Prostate gland (tissue), 2 donors: ENCODE measurements at regions not wholly inside any gene's neighbourhood (a gene's known extent, or its start where the extent isn't known, plus 50 kb on each side); places are given as distances from the start of the nearest gene placed in this dataset.

Experiments
- CTCF ChIP-seq, 4 experiments: fragments of 200-600 bp in 2 of 4; fragments of 450-650 bp in 2 of 4; sonication (generic) in 2 of 4; IDR thresholded peaks; 1 replicate in 3 of 4; 2 replicates in 1 of 4; pipeline ENCODE4 v1.5.1; 2016 to 2019; ENCODE audit warnings: antibody characterized with exemption in 4 of 4, mild to moderate bottlenecking in 2 of 4, moderate library complexity in 2 of 4
- POLR2A ChIP-seq: fragments of 450-650 bp; IDR thresholded peaks from one replicate; pipeline ENCODE4 v1.6.1; 2016; ENCODE audit warnings: antibody characterized with exemption, mild to moderate bottlenecking
- POLR2AphosphoS5 ChIP-seq: sonication (generic); formaldehyde crosslinking; IDR thresholded peaks from one replicate; pipeline ENCODE4 v1.6.1; 2017; ENCODE audit warnings: antibody characterized with exemption

- TF ChIP-seq POLR2A (no peak), CTCF (IDR thresholded peaks at IDR 0.05) (no peak), POLR2AphosphoS5 (no peak)
These were observed 180.3 kb upstream of the TENM3 start for GRCh38 chr4:182062936-182063335.
